ENCODE measurements at regions not wholly inside any gene's neighbourhood (a gene's known extent, or its start where the extent isn't known, plus 50 kb on each side); places are given as distances from the start of the nearest gene placed in this dataset.
A peak's percentile ranks its signal among the peaks of the same experiment; 100 is the strongest.

DNA sequence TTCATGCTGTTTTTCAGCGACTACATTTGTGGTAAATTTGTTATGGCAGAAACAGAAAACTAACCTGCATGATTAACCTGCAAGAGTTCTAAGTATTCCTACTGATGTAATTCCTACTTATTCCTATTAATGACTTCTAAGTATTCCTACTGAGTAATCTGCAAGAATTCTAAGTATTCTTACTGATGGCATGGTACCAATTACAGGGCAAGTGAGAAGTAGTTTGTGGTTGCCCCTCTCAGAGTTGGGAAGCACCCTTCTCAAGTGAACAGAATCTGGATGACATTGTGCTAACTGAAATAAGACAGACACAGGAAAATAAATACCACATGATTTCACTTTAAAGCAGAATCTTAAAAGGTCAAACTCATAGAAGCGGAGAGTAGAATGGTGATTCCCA lies 100.9 kb upstream of the CPNE8 start:
- H3K4me3 ChIP-seq (ENCODE audit: low read depth, low read length) = no peak overlapping the region
- TF ChIP-seq POLR2A (IDR thresholded peaks at IDR 0.05; ENCODE audit: extremely low read depth, insufficient read length) (no peak), MYC (IDR thresholded peaks at IDR 0.05; ENCODE audit: low read depth, low read length) (no peak)
- TF ChIP-seq, protein P1, sequence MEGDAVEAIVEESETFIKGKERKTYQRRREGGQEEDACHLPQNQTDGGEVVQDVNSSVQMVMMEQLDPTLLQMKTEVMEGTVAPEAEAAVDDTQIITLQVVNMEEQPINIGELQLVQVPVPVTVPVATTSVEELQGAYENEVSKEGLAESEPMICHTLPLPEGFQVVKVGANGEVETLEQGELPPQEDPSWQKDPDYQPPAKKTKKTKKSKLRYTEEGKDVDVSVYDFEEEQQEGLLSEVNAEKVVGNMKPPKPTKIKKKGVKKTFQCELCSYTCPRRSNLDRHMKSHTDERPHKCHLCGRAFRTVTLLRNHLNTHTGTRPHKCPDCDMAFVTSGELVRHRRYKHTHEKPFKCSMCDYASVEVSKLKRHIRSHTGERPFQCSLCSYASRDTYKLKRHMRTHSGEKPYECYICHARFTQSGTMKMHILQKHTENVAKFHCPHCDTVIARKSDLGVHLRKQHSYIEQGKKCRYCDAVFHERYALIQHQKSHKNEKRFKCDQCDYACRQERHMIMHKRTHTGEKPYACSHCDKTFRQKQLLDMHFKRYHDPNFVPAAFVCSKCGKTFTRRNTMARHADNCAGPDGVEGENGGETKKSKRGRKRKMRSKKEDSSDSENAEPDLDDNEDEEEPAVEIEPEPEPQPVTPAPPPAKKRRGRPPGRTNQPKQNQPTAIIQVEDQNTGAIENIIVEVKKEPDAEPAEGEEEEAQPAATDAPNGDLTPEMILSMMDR (IDR thresholded peaks at IDR 0.05; ENCODE audit: low read depth, low read length) = no peak
- TF ChIP-seq, protein P2, sequence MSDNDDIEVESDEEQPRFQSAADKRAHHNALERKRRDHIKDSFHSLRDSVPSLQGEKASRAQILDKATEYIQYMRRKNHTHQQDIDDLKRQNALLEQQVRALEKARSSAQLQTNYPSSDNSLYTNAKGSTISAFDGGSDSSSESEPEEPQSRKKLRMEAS (IDR thresholded peaks at IDR 0.05; ENCODE audit: low read depth, low read length) = no peak
- no peak for DNase-seq (ENCODE audit: low read depth)

DNA sequence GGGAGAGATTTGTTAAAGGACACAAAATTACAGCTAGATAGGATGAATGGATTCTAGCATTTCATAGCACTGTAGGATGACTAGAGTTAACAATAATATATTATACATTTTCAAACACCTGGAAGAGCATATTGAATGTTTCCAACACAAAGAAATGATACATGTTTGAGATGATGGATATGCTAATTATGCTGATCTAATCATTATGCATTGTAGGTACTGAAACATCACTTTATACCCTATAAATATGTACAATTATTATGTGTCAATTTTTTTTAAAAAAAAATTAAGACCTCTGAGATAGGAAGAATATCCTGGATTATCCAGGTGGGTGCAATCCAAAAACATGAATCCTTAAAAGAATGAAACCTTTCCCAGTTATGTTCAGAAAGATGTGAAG lies 100.3 kb upstream of the CPNE8 start:
- TF ChIP-seq MYC (IDR thresholded peaks at IDR 0.05; ENCODE audit: low read depth, low read length) = no peak
- TF ChIP-seq POLR2A (IDR thresholded peaks at IDR 0.05; ENCODE audit: extremely low read depth, insufficient read length) = no peak
- TF ChIP-seq, protein P2 (IDR thresholded peaks at IDR 0.05; ENCODE audit: low read depth, low read length) = no peak
- TF ChIP-seq, protein P1 (IDR thresholded peaks at IDR 0.05; ENCODE audit: low read depth, low read length) = no peak
- H3K4me3 ChIP-seq (ENCODE audit: low read depth, low read length) = no peak overlapping the region
- DNase-seq (ENCODE audit: low read depth) = no peak

DNA sequence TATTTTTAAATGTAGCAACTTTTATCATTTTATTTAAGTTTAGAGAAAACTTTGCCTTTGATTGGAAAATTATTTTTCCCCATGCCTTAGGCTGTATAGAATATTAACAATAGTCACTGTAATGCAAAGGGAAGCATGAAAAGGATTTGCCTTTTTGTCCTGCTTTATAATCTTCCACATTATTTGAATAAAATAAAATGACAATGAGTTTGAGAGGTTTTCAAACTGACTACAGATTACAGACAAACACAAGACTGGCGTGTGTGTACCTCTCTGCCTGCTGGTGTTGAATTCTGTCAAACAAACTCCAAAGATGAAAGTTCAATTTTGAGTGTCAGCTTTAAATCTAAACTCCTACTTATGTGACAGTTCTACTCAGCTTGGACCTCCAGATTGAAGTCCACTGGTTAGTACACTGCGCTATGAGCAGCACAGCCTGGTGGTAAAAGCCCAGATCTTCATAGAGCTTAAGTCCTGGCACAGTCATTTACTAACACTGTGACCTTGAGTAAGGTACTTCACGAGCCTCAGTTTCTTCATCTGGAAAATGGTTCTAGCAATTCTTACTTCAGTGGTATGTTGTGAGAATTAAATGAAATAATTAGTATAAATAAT lies 98.3 kb upstream of the CPNE8 start:
- peak; percentile 2 for DNase-seq (ENCODE audit: low read depth)
- H3K4me3 ChIP-seq (ENCODE audit: low read depth, low read length) = no peak overlapping the region
- no peak for TF ChIP-seq MYC (IDR thresholded peaks at IDR 0.05; ENCODE audit: low read depth, low read length)
- TF ChIP-seq, protein P2 (IDR thresholded peaks at IDR 0.05; ENCODE audit: low read depth, low read length) = no peak
- TF ChIP-seq, protein P1 (IDR thresholded peaks at IDR 0.05; ENCODE audit: low read depth, low read length) = no peak
- no peak for TF ChIP-seq POLR2A (IDR thresholded peaks at IDR 0.05; ENCODE audit: extremely low read depth, insufficient read length)

DNA sequence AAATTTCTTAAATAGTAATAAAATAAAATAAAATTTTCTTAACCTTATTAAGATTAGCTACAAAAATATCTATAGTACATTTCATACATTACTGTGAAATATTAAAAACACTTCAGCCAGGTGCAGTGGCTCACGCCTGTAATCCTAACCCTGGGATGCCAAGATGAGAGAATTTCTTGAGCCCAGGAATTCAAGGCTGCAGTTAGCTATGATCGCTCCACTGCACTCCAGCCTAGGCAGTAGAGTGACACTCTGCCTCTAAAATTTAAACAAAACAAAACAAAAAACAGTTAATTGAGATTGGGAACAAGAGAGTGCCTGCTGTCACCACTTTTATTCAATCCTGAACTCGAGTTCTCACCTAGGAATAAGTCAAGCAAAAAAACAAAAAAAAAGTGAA lies 95.0 kb upstream of the CPNE8 start:
- DNase-seq (ENCODE audit: low read depth) = no peak
- TF ChIP-seq, protein P1 (IDR thresholded peaks at IDR 0.05; ENCODE audit: low read depth, low read length) = no peak
- TF ChIP-seq MYC (IDR thresholded peaks at IDR 0.05; ENCODE audit: low read depth, low read length) = no peak
- TF ChIP-seq POLR2A (IDR thresholded peaks at IDR 0.05; ENCODE audit: extremely low read depth, insufficient read length) = no peak
- TF ChIP-seq, protein P2 (IDR thresholded peaks at IDR 0.05; ENCODE audit: low read depth, low read length) = no peak
- no peak overlapping the region for H3K4me3 ChIP-seq (ENCODE audit: low read depth, low read length)

DNA sequence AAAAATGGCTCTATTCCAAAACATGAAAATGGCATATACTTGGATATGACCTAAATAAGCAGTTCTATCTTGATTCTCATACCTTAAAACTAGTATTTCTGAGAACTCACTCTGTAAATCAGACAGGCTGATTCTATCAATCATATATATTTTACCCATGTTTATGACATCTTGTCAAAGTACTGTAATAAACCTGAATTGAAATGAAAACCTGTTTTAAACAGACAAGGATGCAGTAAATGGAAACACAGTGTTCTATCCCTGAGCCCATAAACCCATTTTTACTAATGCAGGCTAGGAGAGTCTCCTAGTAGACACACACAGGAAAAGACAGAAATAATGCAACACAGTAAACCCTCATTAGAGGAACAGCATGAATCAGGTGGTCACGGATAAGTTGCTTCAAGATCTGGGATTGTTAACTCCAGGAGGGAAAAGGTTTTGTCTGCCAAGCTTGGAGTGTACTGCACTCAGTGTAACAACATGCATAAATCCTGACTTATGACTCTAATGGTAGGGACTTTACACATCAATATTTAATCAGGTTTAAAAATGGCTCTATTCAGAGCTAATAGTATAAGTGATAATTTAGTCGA lies 93.6 kb upstream of the CPNE8 start:
- TF ChIP-seq POLR2A (IDR thresholded peaks at IDR 0.05; ENCODE audit: extremely low read depth, insufficient read length) = no peak
- no peak for TF ChIP-seq MYC (IDR thresholded peaks at IDR 0.05; ENCODE audit: low read depth, low read length)
- DNase-seq (ENCODE audit: low read depth) = no peak
- no peak overlapping the region for H3K4me3 ChIP-seq (ENCODE audit: low read depth, low read length)

DNA sequence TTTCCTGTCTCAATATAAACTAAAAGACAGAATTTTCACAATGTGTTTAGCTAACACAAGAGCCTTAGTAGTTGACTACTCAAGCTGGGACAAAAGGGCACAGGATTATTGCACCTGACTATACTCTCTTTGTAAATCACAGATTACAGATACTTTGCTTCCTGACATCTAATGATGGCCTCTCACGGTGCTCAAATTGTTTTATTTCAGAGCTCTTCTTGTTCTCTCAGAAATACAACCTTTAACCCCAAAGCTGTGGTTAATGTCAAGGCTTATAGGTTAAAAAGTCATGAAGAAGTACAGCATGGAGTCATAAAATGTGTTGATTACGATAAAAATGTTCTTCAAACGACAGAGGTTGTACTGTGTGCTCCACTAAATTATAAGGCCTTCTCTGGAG lies 89.9 kb upstream of the CPNE8 start:
- no peak overlapping the region for H3K4me3 ChIP-seq (ENCODE audit: low read depth, low read length)
- no peak for DNase-seq (ENCODE audit: low read depth)
- TF ChIP-seq, protein P1 (IDR thresholded peaks at IDR 0.05; ENCODE audit: low read depth, low read length) = no peak
- TF ChIP-seq, protein P2 (IDR thresholded peaks at IDR 0.05; ENCODE audit: low read depth, low read length) = no peak
- TF ChIP-seq POLR2A (IDR thresholded peaks at IDR 0.05; ENCODE audit: extremely low read depth, insufficient read length) = no peak
- TF ChIP-seq MYC (IDR thresholded peaks at IDR 0.05; ENCODE audit: low read depth, low read length) = no peak

All from NB4 (cell line).